Endodermal cell (in vitro differentiated cells): ENCODE measurements at regions not wholly inside any gene's neighbourhood (a gene's known extent, or its start where the extent isn't known, plus 50 kb on each side); places are given as distances from the start of the nearest gene placed in this dataset.

Experiments
- DNase-seq: peaks from one replicate; pipeline ENCODE4 v3.0.0-alpha.2; 2017
- H3K27ac ChIP-seq: 2 replicates; pipeline ENCODE4 v1.5.1; 2013; ENCODE audit warnings: mild to moderate bottlenecking, low read depth, low read length, moderate library complexity
- H3K27me3 ChIP-seq: 2 replicates; pipeline ENCODE4 v1.6.1; 2013; ENCODE audit warnings: mild to moderate bottlenecking, low read length, moderate library complexity; ENCODE audit not compliant: insufficient read depth, control insufficient read depth, poor library complexity, severe bottlenecking
- H3K36me3 ChIP-seq: 2 replicates; pipeline ENCODE4 v1.7.0; 2013; ENCODE audit warnings: mild to moderate bottlenecking, low read length, moderate library complexity; ENCODE audit not compliant: control insufficient read depth, insufficient read depth
- H3K4me1 ChIP-seq: one replicate; pipeline ENCODE4 v1.7.0; 2013; ENCODE audit warnings: low read length; ENCODE audit not compliant: control insufficient read depth, insufficient read depth
- H3K4me3 ChIP-seq: 2 replicates; pipeline ENCODE4 v1.5.1; 2013; ENCODE audit warnings: mild to moderate bottlenecking, low read length, moderate library complexity
- H3K9ac ChIP-seq: 2 replicates; pipeline ENCODE4 v1.6.1; 2013; ENCODE audit warnings: mild to moderate bottlenecking, low read length, moderate library complexity; ENCODE audit not compliant: poor library complexity, severe bottlenecking; ENCODE audit errors: extremely low read depth
- H3K9me3 ChIP-seq: 2 replicates; pipeline ENCODE4 v1.6.1; 2013; ENCODE audit warnings: mild to moderate bottlenecking, low read length, moderate library complexity; ENCODE audit not compliant: control insufficient read depth
- H3K27ac Mint-ChIP-seq: 2 replicates; pipeline ENCODE4 v1.8.0; 2020; ENCODE audit warnings: mixed read lengths
- H3K27me3 Mint-ChIP-seq: 2 replicates; pipeline ENCODE4 v1.8.0; 2021; ENCODE audit warnings: mild to moderate bottlenecking, mixed read lengths; ENCODE audit not compliant: insufficient read depth
- H3K36me3 Mint-ChIP-seq: 2 replicates; pipeline ENCODE4 v1.8.0; 2020; ENCODE audit warnings: low read depth, mixed read lengths
- H3K4me1 Mint-ChIP-seq: 2 replicates; pipeline ENCODE4 v1.8.0; 2020; ENCODE audit warnings: mixed read lengths
- H3K4me3 Mint-ChIP-seq: 2 replicates; pipeline ENCODE4 v1.8.0; 2020; ENCODE audit warnings: mild to moderate bottlenecking, moderate library complexity, mixed read lengths
- H3K9me3 Mint-ChIP-seq: 2 replicates; pipeline ENCODE4 v1.8.0; 2020; ENCODE audit warnings: mild to moderate bottlenecking, mixed read lengths
- CTCF ChIP-seq: fragments of 200-600 bp; sonication (generic); conservative IDR thresholded peaks from 2 replicates; pipeline ENCODE4 v1.5.0; 2021; ENCODE audit warnings: antibody characterized with exemption, mild to moderate bottlenecking
- WGBS, 2 experiments: methylation state at CpG; one replicate each; pipeline versions ENCODE4 v1.1.5 to v1.1.7; 2013; ENCODE audit warnings: missing lambda C conversion rate in 2 of 2, mixed read lengths in 1 of 2; ENCODE audit not compliant: insufficient coverage in 1 of 2, insufficient read length in 1 of 2; 5-methylcytosine and 5-hydroxymethylcytosine counted together

- Histone ChIP-seq H3K36me3 (no peaks in the 10 kb centered on the region), H3K4me3 (no peak overlapping the region), H3K27ac (no peak overlapping the region), H3K9me3 (no peaks in the 10 kb centered on the region), H3K27me3 (no peaks in the 10 kb centered on the region), H3K4me1 (no peaks in the 10 kb centered on the region), H3K9ac (no peak overlapping the region)
- no peak for TF ChIP-seq CTCF
- H3K4me3 Mint-ChIP-seq = no peak overlapping the region
- no peaks in the 10 kb centered on the region for H3K27me3 Mint-ChIP-seq
- H3K36me3 Mint-ChIP-seq = no peaks in the 10 kb centered on the region
- H3K27ac Mint-ChIP-seq = no peak overlapping the region
- H3K4me1 Mint-ChIP-seq = no peaks in the 10 kb centered on the region
- H3K9me3 Mint-ChIP-seq = peaks cover 3% of the 10 kb centered on the region
- 95 to 100% methylated on average over 1 of the region's 1 CpG for WGBS, 2 experiments
- no peak for DNase-seq
Observed at GRCh38 chr12:74922642-74923041, 287.0 kb downstream of the KCNC2 start.

DNA sequence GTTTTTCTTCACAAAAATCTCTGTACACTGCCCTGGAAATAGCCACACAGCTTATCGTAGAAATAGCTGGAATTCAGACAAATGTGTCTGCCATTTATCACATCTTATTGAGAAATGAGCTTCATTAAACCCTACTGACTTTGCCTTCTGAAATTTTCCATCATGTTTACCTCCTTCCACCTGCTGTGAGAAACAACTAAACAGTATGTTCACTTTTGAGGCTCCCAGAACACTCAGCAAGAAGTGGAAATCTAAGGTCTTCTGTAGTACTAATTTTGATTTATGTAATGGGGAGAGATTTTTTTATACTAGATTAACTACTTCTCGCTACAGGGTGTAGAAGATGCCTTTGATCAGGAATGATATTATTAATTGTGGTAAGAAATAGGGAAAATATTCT is 268.0 kb downstream of the KCNC2 start:
- TF ChIP-seq CTCF = no peak
- Mint-ChIP-seq H3K27ac (no peak overlapping the region), H3K4me3 (no peak overlapping the region), H3K9me3 (no peaks in the 10 kb centered on the region), H3K4me1 (no peaks in the 10 kb centered on the region), H3K27me3 (no peaks in the 10 kb centered on the region), H3K36me3 (no peaks in the 10 kb centered on the region)
- no peak for DNase-seq
- Histone ChIP-seq H3K9ac (no peak overlapping the region), H3K27ac (no peak overlapping the region), H3K36me3 (no peaks in the 10 kb centered on the region), H3K4me1 (no peaks in the 10 kb centered on the region), H3K9me3 (no peaks in the 10 kb centered on the region), H3K27me3 (no peaks in the 10 kb centered on the region), H3K4me3 (no peak overlapping the region)
- 90 to 100% methylated on average over 1 to 2 of the region's 2 CpGs for WGBS, 2 experiments

DNA sequence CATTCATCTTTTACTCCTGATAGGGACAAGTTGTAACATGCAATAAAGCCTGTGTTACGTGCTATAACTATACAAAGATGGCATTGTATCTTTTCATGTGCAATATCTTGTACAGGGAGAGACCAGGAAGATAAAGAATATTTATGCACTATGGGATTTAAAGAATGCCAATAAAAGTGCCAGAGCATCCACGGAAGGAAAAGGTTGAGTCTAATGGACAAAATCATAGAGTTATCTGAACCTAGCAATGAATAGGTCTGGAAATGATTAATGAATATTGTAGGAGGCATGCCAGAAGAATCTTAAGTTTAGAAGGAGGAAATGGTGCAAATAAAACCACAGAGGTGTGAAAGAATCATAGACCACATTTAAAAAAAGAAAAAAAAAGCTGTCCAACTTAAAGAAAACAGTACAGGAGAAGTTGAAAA is 263.9 kb downstream of the KCNC2 start:
- H3K27me3 Mint-ChIP-seq = no peaks in the 10 kb centered on the region

More for the DNA sequence above, 263.9 kb downstream of the KCNC2 start:
- no peak overlapping the region for H3K27ac ChIP-seq
- no peaks in the 10 kb centered on the region for H3K4me1 ChIP-seq
- no peaks in the 10 kb centered on the region for H3K27me3 ChIP-seq
- DNase-seq = no peak
- no peak overlapping the region for H3K9ac ChIP-seq
- H3K4me3 Mint-ChIP-seq = no peak overlapping the region
- no peak overlapping the region for H3K27ac Mint-ChIP-seq
- TF ChIP-seq CTCF = no peak
- H3K36me3 ChIP-seq = no peaks in the 10 kb centered on the region
- H3K9me3 ChIP-seq = no peaks in the 10 kb centered on the region
- H3K9me3 Mint-ChIP-seq = no peaks in the 10 kb centered on the region
- H3K36me3 Mint-ChIP-seq = no peaks in the 10 kb centered on the region
- 71 to 73% methylated on average over 2 of the region's 2 CpGs for whole genome bisulfite sequencing, 2 experiments
- H3K4me3 ChIP-seq = no peak overlapping the region
- no peaks in the 10 kb centered on the region for H3K4me1 Mint-ChIP-seq
